ENCODE measurements at regions not wholly inside any gene's neighbourhood (a gene's known extent, or its start where the extent isn't known, plus 50 kb on each side); places are given as distances from the start of the nearest gene placed in this dataset.
A peak's percentile ranks its signal among the peaks of the same experiment; 100 is the strongest.

GRCh38 chrX:40310016-40310415, 212.3 kb upstream of the BCOR start:
- DNase-seq = no peak

DNA sequence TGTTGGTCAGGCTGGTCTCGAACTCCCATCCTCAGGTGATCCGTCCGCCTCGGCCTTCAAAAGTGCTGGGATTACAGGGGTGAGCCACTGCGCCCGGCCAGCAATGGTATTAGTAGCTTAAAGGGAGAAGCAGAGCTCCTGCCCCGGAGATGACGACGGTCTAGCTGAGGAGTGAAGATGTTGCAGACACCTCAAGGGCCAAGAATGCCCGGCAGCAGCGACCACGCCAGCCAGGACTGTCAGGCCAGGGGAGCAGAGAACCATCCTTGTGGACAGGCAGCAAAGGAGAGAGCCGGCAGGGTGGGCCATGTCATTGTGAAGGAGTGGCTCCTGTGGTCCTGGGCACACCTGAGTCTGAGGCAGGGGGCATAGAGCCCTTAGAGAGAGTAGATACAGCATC, 210.1 kb upstream of the BCOR start:
- DNase-seq = no peak

DNA sequence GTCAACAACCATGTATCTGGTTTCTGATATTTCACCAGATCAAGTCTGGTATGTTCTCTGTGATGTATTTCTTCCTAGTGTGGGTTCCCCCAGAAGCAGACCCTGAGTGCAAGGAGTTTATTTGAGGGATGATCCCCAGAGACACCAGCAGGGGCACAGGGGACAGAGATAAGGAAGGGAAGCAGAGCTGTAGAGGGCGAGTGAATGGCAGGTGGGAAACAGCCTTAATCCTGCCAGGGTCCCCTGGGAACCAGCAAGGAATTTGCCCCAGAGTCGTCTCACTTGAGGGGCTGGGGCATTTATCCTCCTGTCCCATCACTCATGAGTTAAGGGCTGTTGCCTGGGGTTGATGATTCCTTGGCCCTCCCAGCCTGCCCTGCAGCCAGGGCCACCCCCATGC, 206.4 kb upstream of the BCOR start:
- no peak for DNase-seq

- no peak for DNase-seq
Observed at GRCh38 chrX:40303256-40304077, 205.7 kb upstream of the BCOR start.

DNA sequence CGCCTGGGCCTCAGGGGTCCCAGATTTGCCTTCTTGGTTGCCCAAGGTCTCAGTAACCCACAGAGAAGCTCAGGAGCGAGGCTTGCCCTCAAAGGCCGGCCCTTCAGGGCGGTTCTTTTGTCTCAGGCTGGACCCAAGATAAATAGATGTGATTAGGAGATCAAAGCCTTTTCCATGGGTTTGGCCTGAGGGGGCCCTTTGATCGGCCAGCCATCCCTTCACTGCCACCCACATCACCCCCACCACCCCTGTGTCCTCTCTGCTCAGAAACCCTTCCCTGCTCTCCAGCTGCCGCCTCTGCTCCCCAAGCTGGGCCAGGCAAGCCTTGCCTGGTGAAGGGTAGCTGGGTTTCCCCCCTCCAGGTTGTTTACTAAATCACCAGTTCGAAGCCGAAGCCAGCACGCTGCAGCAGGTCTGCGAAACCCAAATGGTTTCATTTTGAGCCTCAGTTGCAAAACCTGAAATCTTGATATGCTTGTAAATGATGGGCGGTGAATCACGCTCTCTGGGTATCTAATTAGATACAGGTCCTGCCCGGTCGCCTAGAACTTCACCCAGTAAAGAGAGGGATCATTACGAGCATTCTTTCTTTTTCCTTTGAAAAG, 202.6 kb upstream of the BCOR start:
- no peak for DNase-seq

- no peak for DNase-seq
Observed at GRCh38 chrX:40299641-40300046, 201.9 kb upstream of the BCOR start.

DNA sequence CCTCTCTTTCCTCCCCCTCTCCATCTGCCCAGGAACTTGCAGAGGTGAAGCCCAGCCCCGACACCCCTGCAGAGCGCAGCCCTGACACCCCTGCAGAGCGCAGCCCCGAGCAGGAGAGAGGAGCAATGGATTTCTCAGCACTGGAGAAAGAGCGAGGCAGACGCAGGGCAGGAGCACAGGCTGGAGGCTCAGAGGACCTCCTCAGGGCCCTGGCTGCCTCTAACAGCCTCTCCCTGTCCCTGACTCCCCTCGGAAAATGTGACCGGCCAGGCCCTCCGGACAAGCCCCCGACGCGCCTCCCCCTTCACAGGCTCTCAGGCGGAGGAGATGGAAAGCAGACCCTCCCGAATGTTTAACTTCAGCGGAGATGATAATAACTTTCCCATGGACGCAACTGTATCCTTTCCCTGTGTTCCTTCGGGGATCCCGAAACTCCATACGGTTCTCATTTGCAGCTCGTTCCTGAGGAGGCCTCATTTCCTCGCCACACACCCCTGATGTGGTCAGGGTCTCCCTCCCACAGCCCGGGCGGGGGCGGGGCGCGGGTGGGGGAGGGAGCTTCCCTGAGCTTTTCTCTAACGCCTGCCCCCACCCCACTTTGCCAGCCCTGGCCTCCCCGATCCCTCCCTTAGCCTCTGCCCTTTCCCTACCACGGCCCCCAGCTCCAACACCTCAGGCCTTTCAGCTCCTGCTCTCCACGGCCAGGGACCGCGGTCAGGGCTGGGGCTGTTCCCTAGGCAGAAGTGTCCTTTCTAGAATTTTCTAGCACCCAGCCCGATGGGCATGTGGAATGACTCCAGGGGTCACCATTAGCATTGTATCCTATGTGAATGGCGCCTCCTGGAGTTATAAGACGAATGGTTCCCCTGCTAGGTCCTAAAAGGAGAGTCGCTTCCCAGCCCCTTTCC, 201.1 kb upstream of the BCOR start:
- peak; percentile 1 for DNase-seq

DNA sequence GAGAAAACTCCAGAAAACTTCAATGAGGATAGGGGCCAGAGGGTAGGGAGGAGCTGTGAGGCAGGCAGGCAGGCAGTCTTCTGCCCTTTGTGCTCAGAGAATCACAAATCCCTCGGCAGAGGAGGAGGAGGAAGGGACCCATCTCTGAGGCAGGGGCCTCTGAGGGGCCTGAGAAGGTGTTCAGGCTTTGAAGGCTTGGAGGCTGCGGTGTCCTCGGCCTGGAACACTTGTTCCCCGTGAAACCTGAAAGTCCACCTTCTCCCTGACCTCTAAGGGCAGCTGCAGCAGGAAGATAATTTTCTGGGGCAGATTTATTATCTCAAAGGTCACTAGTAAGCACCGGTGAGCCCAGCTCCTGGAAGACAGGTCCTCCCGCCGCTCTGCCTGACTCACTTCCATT, 200.3 kb upstream of the BCOR start:
- no peak for DNase-seq

GRCh38 chrX:40291553-40291952, 193.8 kb upstream of the BCOR start:
- DNase-seq = no peak

DNA sequence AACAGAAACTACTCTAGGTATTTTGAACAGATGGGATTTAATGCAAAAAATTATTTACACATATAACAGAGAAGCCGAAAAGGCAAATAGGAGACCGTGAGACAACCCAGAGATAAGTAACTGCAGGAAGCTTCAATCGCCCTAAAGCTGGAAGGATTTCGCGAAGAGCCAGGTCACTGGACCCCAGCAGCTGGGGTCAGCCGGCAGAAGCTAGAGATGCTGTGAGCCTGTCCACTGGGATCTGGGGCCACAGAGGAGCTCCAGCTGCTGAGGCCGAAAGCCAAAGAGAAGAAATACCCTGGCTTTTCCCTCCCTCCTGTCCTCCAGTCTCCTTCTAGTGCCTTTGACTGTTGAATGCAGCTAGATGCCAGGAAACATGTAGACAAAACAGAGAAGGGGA, 192.8 kb upstream of the BCOR start:
- no peak for DNase-seq

DNA sequence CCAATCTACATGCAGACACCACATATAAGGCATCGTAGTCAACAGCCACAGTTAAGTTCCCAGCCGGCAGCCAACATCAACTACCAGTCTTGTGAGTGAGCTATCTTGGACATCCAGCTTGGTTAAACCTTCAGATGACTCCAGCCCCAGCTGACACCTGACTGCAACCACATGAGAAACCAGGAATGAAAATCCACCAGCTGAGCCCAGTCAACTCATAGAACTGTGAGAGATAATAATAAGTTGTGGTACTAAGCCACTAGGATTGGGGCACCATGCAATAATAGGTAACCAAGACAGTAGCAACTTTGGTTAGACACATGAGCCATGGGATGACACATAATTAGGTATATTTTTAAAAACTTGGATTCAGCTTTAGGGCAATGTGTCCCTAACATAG, 188.1 kb upstream of the BCOR start:
- DNase-seq = no peak

- no peak for DNase-seq
Observed at GRCh38 chrX:40284852-40285251, 187.1 kb upstream of the BCOR start.

- no peak for DNase-seq
Observed at GRCh38 chrX:40283981-40284380, 186.2 kb upstream of the BCOR start.

DNA sequence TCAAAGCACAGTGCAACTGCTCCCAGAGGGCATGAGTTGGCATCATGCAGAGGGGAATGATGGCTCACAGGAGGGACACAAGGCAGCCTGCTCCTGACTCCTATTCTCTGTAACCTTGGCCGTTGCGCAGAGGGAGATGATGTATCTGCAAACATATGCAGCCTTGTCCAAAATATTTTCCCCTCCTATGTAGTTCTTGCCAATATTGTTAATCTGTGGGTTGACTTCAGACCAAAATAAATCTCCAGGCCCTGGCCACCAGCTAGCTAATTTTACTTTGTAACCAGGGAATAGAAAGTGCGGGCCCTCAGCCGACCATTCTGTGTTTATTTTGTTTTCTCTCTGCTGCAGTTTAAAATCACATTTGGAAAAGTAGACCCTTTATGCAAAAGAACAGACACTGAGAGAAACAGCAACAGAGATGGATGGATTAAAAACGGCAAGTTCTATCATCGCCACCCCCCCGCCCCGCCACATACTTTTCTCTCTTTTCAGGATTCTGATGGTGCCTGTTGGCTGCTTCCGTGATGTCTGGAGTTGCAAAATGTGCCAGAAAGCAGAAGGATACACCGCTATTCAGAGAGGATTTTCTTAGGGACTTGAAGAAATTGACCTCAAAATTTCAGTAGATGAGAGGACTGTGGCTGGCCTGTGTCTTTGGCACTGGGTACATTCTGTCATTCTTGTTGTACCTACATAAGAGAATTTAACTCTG, 185.3 kb upstream of the BCOR start:
- DNase-seq = no peak

DNA sequence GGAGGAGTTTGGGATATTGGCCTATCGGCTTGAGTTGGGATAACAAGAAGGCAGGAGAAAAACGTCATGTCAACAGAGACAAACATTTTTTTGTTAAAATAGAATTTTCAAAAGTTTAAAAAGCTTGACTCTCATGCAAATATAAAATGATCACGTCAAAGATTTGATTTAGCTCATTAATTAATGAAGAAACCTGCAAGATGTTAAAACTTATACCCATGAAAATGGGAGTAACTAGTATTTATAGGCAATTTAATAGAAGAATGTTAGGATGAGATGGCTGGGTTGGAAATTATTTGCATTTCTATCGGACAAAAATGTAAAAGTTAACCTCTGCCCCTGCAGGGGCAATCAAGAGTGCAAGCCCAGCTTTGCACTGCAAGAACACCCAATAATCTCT, 184.6 kb upstream of the BCOR start:
- no peak for DNase-seq

DNA sequence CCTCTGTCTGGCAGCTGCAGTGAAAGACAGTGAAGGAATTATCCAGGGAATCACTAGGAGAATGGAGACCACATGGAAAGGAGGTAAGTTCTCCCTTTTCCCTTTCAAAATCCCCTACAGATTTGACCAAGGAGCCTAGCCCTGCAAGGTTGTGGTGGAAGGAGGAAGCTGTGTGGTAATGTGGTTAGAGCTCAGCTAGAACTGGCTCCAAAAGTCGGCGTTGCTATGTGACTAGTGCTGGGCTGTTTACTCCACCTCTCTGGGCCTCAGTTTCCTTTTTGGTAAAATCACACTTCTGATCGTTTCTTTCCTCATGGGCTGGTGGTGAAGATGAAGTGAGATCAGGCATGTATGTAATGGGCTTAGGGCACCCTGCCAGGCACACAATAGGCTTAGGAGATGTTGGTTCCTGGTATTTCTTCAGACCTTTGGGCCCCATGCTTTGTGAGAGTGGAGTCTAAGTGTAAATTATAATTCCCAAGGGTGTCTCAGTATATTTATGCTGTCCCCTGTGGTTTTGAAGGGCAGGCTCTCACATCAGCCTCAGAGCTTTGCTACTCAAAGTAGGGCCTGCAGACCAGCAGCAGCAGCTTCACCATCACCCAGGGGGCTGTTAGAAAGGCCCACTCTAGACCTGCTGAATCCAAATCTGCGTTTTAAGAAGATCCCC, 183.7 kb upstream of the BCOR start:
- DNase-seq = no peak

GRCh38 chrX:40279762-40280161, 182.0 kb upstream of the BCOR start:
- no peak for DNase-seq

DNA sequence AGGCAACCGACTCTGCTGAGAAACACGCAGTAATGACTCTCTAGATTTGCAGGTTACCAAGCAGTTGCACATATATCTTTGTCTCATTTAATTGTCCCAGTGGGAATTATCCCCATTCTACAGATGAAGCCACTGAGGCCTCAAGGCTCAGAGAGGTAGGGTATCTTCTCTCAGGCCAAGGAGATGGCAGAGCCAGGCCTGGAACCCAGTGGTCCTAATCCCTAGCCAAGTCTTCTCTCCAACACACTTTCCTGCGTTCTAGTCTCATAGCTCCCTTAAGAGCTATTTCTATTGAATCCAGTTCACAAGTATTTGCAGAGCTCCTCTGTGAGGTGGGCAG, 181.3 kb upstream of the BCOR start:
- DNase-seq = no peak

- no peak for DNase-seq
Observed at GRCh38 chrX:40278340-40279090, 180.8 kb upstream of the BCOR start.

DNA sequence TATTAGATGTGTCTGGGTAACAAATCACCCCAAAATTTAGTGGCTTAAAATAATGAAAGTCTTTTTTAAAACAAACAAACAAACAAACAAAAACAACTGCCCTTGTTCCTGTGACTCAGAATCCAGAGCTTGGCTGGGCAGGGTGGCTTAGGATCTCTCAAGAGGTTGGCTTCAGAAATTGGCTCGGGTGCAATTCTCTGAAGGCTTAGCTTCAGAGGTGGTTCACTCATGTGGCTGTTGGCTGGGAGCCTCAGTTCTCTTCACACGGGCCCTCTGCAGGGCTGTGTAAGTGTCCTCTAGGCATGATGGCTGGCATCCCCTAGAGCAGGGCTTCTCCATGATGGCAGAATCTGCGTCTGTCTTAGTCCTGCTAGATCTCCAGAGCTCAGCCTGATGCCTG, 179.9 kb upstream of the BCOR start:
- DNase-seq = no peak

GRCh38 chrX:40273356-40274050, 175.7 kb upstream of the BCOR start:
- no peak for DNase-seq
